H1 (cell line): ENCODE measurements at regions not wholly inside any gene's neighbourhood (a gene's known extent, or its start where the extent isn't known, plus 50 kb on each side); places are given as distances from the start of the nearest gene placed in this dataset.

ENCODE experiments used
- CTCF ChIA-PET: fragments of 300-600 bp; sonication (Branson Sonifier 250); formaldehyde crosslinking; loops from one replicate; lab custom pipeline; 2021; ENCODE audit not compliant: partially characterized antibody; lab: Charles Lee
- POLR2A ChIA-PET: fragments of 300-600 bp; sonication (Branson Sonifier 250); formaldehyde crosslinking; loops from one replicate; lab custom pipeline; 2021; ENCODE audit warnings: inconsistent platforms; ENCODE audit not compliant: partially characterized antibody; lab: Charles Lee
- DNase-seq, 2 experiments: peaks; one replicate each; pipeline versions ENCODE4 v3.0.0 to v3.0.0-alpha.2; 2010 to 2022; ENCODE audit warnings: low spot score in 2 of 2, low read depth in 1 of 2, mixed read lengths in 1 of 2
- FAIRE-seq: peaks from 2 replicates; lab custom pipeline; 2011; peaks lifted over from hg19 to GRCh38; lab: Jason Lieb, UNC
- H2AFZ ChIP-seq: 2 replicates; pipeline ENCODE4 v1.8.1; 2012; ENCODE audit warnings: low read length, inconsistent platforms
- H2AK5ac ChIP-seq: 2 replicates; pipeline ENCODE4 v1.6.1; 2013; ENCODE audit warnings: low read depth, low read length
- H2BK120ac ChIP-seq: replicated peaks from 2 replicates; pipeline ENCODE3; 2013; ENCODE audit warnings: low read depth, low read length, inconsistent platforms
- H2BK12ac ChIP-seq: 2 replicates; pipeline ENCODE4 v1.6.1; 2013; ENCODE audit warnings: low read depth, low read length
- H2BK15ac ChIP-seq: 2 replicates; pipeline ENCODE4 v1.6.1; 2013; ENCODE audit warnings: low read length
- H2BK20ac ChIP-seq: 2 replicates; pipeline ENCODE4 v1.6.1; 2013; ENCODE audit warnings: low read length
- H2BK5ac ChIP-seq: 2 replicates; pipeline ENCODE4 v1.6.1; 2013; ENCODE audit warnings: low read depth, low read length
- H3K14ac ChIP-seq: 2 replicates; pipeline ENCODE4 v1.6.1; 2013; ENCODE audit warnings: inconsistent platforms; ENCODE audit not compliant: insufficient read length
- H3K18ac ChIP-seq: 2 replicates; pipeline ENCODE4 v1.6.1; 2013; ENCODE audit warnings: low read length; ENCODE audit errors: extremely low read depth
- H3K23ac ChIP-seq: 2 replicates; pipeline ENCODE4 v1.6.1; 2013; ENCODE audit warnings: inconsistent platforms; ENCODE audit not compliant: insufficient read length
- H3K23me2 ChIP-seq: 2 replicates; pipeline ENCODE4 v1.6.1; 2013; ENCODE audit warnings: low read depth, low read length
- H3K27ac ChIP-seq: 2 replicates; pipeline ENCODE4 v1.6.1; 2011; ENCODE audit warnings: low read depth, low read length, inconsistent platforms
- H3K27me3 ChIP-seq, 4 experiments: replicated peaks in 1 of 4; 1 replicate in 1 of 4; 2 replicates in 3 of 4; pipeline versions ENCODE4 v1.6.1 to v1.8.1; 2011 to 2013; ENCODE audit warnings: low read length in 3 of 4, mild to moderate bottlenecking in 3 of 4, inconsistent platforms in 2 of 4, mixed read lengths in 2 of 4, moderate library complexity in 1 of 4; ENCODE audit not compliant: control insufficient read depth in 3 of 4, insufficient read depth in 3 of 4; ENCODE audit errors: extremely low read depth in 1 of 4
- H3K36me3 ChIP-seq, 4 experiments: 2 replicates each; pipeline versions ENCODE4 v1.6.1 to v1.8.1; 2011 to 2013; ENCODE audit warnings: mild to moderate bottlenecking in 4 of 4, low read length in 3 of 4, moderate library complexity in 2 of 4, control low read depth in 1 of 4, inconsistent platforms in 1 of 4; ENCODE audit not compliant: insufficient read depth in 4 of 4, control insufficient read depth in 2 of 4
- H3K4ac ChIP-seq: replicated peaks from 2 replicates; pipeline ENCODE3; 2013; ENCODE audit warnings: low read length, low read depth, mixed read lengths, inconsistent platforms; ENCODE audit not compliant: insufficient read length
- H3K4me1 ChIP-seq, 4 experiments: replicated peaks in 1 of 4; 1 replicate in 1 of 4; 2 replicates in 3 of 4; pipeline versions ENCODE4 v1.6.1 to v1.8.1; 2011 to 2013; ENCODE audit warnings: low read length in 3 of 4, inconsistent platforms in 2 of 4, mixed read lengths in 1 of 4; ENCODE audit not compliant: insufficient read depth in 4 of 4, control insufficient read depth in 3 of 4
- H3K4me2 ChIP-seq, 2 experiments: 2 replicates each; pipeline versions ENCODE4 v1.6.1 to v1.8.1; 2011 to 2013; ENCODE audit warnings: low read depth in 2 of 2, low read length in 2 of 2, control low read depth in 1 of 2, inconsistent platforms in 1 of 2, mild to moderate bottlenecking in 1 of 2; ENCODE audit not compliant: insufficient read depth in 1 of 2
- H3K4me3 ChIP-seq, 4 experiments: fragments of 200-600, 300-600 bp in 1 of 4; sonication (generic), shearing (Covaris generic), sonication (Bioruptor Twin) in 1 of 4; 2 replicates each; pipeline versions ENCODE4 v1.5.1 to v1.8.1; 2011 to 2016; ENCODE audit warnings: low read length in 4 of 4, low read depth in 3 of 4, control low read depth in 2 of 4, inconsistent platforms in 2 of 4, mild to moderate bottlenecking in 2 of 4, mixed read lengths in 1 of 4, moderate library complexity in 1 of 4; ENCODE audit not compliant: insufficient read depth in 2 of 4; ENCODE audit errors: extremely low read depth in 1 of 4
- H3K56ac ChIP-seq: replicated peaks from 2 replicates; pipeline ENCODE3; 2013; ENCODE audit warnings: low read depth, mild to moderate bottlenecking, mixed read lengths, low read length, inconsistent platforms; ENCODE audit not compliant: insufficient read length
- H3K79me1 ChIP-seq: 2 replicates; pipeline ENCODE4 v1.6.1; 2013; ENCODE audit warnings: low read depth, low read length, control low read depth
- H3K79me2 ChIP-seq, 2 experiments: 2 replicates each; pipeline versions ENCODE4 v1.6.1 to v1.8.1; 2012 to 2013; ENCODE audit warnings: low read length in 2 of 2, mild to moderate bottlenecking in 2 of 2, inconsistent platforms in 1 of 2; ENCODE audit not compliant: insufficient read depth in 2 of 2, control insufficient read depth in 1 of 2
- H3K9ac ChIP-seq, 4 experiments: replicated peaks in 1 of 4; 1 replicate in 1 of 4; 2 replicates in 3 of 4; pipeline versions ENCODE4 v1.6.1 to v1.8.1; 2011 to 2013; ENCODE audit warnings: low read depth in 3 of 4, low read length in 3 of 4, control low read depth in 2 of 4, mild to moderate bottlenecking in 2 of 4, moderate library complexity in 2 of 4, inconsistent platforms in 1 of 4; ENCODE audit errors: extremely low read depth in 1 of 4
- H3K9me3 ChIP-seq, 2 experiments: 2 replicates each; pipeline versions ENCODE4 v1.6.1 to v1.8.1; 2012 to 2013; ENCODE audit warnings: mild to moderate bottlenecking in 2 of 2, moderate library complexity in 2 of 2, control low read depth in 1 of 2, inconsistent platforms in 1 of 2, low read depth in 1 of 2, low read length in 1 of 2, mixed read lengths in 1 of 2; ENCODE audit not compliant: insufficient read depth in 2 of 2
- H4K20me1 ChIP-seq, 2 experiments: replicated peaks in 1 of 2; 2 replicates each; pipeline versions ENCODE3 to v1.8.1; 2011 to 2013; ENCODE audit warnings: inconsistent platforms in 2 of 2, low read length in 2 of 2, mild to moderate bottlenecking in 1 of 2; ENCODE audit not compliant: insufficient read depth in 2 of 2, control insufficient read depth in 1 of 2
- H4K5ac ChIP-seq: 2 replicates; pipeline ENCODE4 v1.6.1; 2013; ENCODE audit warnings: low read length, low read depth, mixed read lengths, inconsistent platforms; ENCODE audit not compliant: insufficient read length
- H4K8ac ChIP-seq: 2 replicates; pipeline ENCODE4 v1.8.0; 2013; ENCODE audit warnings: mild to moderate bottlenecking, moderate library complexity, low read length, inconsistent platforms; ENCODE audit not compliant: insufficient read depth; ENCODE audit errors: extremely low read depth
- H4K91ac ChIP-seq: replicated peaks from 2 replicates; pipeline ENCODE3; 2013; ENCODE audit warnings: low read length, mixed read lengths, inconsistent platforms; ENCODE audit not compliant: insufficient read length
- BCL11A ChIP-seq, 2 experiments: IDR thresholded peaks; one replicate each; pipeline ENCODE4 v1.6.1; 2011; ENCODE audit warnings: low read depth in 2 of 2, low read length in 2 of 2, mild to moderate bottlenecking in 2 of 2
- CHD2 ChIP-seq: IDR thresholded peaks from 2 replicates; pipeline ENCODE4 v1.6.1; 2012; ENCODE audit warnings: low read length, improper control_type of control experiment
- EZH2 ChIP-seq: fragments of 200-600 bp; sonication (generic); IDR thresholded peaks from 2 replicates; pipeline ENCODE4 v1.7.1; 2012; ENCODE audit warnings: low read depth, mild to moderate bottlenecking, moderate library complexity, low read length, inconsistent platforms; ENCODE audit not compliant: severe bottlenecking
- FOSL1 ChIP-seq: IDR thresholded peaks from 2 replicates; pipeline ENCODE4 v1.6.1; 2011; ENCODE audit warnings: mild to moderate bottlenecking, low read depth, low read length, moderate library complexity; ENCODE audit not compliant: insufficient read depth
- KDM4A ChIP-seq: IDR thresholded peaks from one replicate; pipeline ENCODE4 v1.7.1; 2012; ENCODE audit warnings: low read depth, mild to moderate bottlenecking, moderate library complexity, low read length, inconsistent platforms; ENCODE audit not compliant: severe bottlenecking
- KDM5A ChIP-seq: fragments of 200-600 bp; IDR thresholded peaks from 2 replicates; pipeline ENCODE4 v1.7.1; 2012; ENCODE audit warnings: mild to moderate bottlenecking, low read length, inconsistent platforms, mixed read lengths
- MAX ChIP-seq: IDR thresholded peaks from 2 replicates; pipeline ENCODE4 v1.6.1; 2012; ENCODE audit warnings: inconsistent platforms
- RAD21 ChIP-seq, 2 experiments: IDR thresholded peaks in 1 of 2; conservative IDR thresholded peaks in 1 of 2; 2 replicates each; pipeline ENCODE4 v1.6.1; 2011; ENCODE audit warnings: low read depth in 2 of 2, low read length in 2 of 2, improper control_type of control experiment in 1 of 2, inconsistent platforms in 1 of 2, mild to moderate bottlenecking in 1 of 2, moderate library complexity in 1 of 2
- RXRA ChIP-seq: IDR thresholded peaks from 2 replicates; pipeline ENCODE4 v1.6.1; 2011; ENCODE audit warnings: low read depth, mild to moderate bottlenecking, low read length, moderate library complexity; ENCODE audit not compliant: insufficient read depth
- SP1 ChIP-seq: IDR thresholded peaks from 2 replicates; pipeline ENCODE4 v1.6.1; 2011; ENCODE audit warnings: low read depth, low read length
- SRF ChIP-seq: IDR thresholded peaks from 2 replicates; pipeline ENCODE4 v1.6.1; 2011; ENCODE audit warnings: mild to moderate bottlenecking, low read depth, low read length, moderate library complexity
- TCF12 ChIP-seq: IDR thresholded peaks from 2 replicates; pipeline ENCODE4 v1.6.1; 2011; ENCODE audit warnings: low read depth, mild to moderate bottlenecking, low read length
- WGBS, 2 experiments: shearing (Covaris generic) in 1 of 2; methylation state at CpG; one replicate each; pipeline versions ENCODE4 v1.1.6 to v1.1.7; 2013 to 2015; ENCODE audit warnings: low lambda C conversion rate in 2 of 2, mixed read lengths in 2 of 2, inconsistent platforms in 1 of 2, low coverage in 1 of 2, missing lambda C conversion rate in 1 of 2; ENCODE audit not compliant: insufficient replicate concordance in 2 of 2, insufficient coverage in 1 of 2, insufficient read length in 1 of 2; ENCODE audit errors: extremely low coverage in 1 of 2, missing lambda C conversion rate in 1 of 2; 5-methylcytosine and 5-hydroxymethylcytosine counted together

GRCh38 chr18:22094358-22094734 is 75.0 kb upstream of the GATA6 start:
- Histone ChIP-seq H2BK20ac (no peak overlapping the region), H3K27ac (no peak overlapping the region), H3K9me3 (no peaks in the 10 kb centered on the region), H3K56ac (no peak overlapping the region), H4K8ac (no peak overlapping the region), H3K9ac (no peak overlapping the region), H3K79me1 (no peaks in the 10 kb centered on the region), H3K4me2 (no peak overlapping the region), H4K20me1 (no peaks in the 10 kb centered on the region), H3K4ac (no peak overlapping the region), H3K4me1 (no peaks in the 10 kb centered on the region), H3K14ac (no peak overlapping the region), H2BK12ac (no peak overlapping the region), H3K36me3 (no peaks in the 10 kb centered on the region), H3K18ac (no peak overlapping the region), H3K23me2 (no peaks in the 10 kb centered on the region; the same call in 1 of the 2 replicates), H2AFZ (no peak overlapping the region), H4K91ac (no peak overlapping the region), H3K27me3 (no peaks in the 10 kb centered on the region), H2BK5ac (no peak overlapping the region), H2AK5ac (no peak overlapping the region), H3K23ac (no peak overlapping the region), H3K79me2 (no peaks in the 10 kb centered on the region), H2BK15ac (no peak overlapping the region), H3K4me3 (no peak overlapping the region), H4K5ac (no peak overlapping the region), H2BK120ac (no peak overlapping the region)
- 86% methylated on average over 4 of the region's 4 CpGs; no CpG with 5 or more reads in 1 of the 2 experiments for WGBS, 2 experiments
- no peak for DNase-seq
- CTCF ChIA-PET, result no interaction called here
- TF ChIP-seq SP1, result no peak
- TF ChIP-seq TCF12, result no peak
- no peak for TF ChIP-seq EZH2
- no peak for TF ChIP-seq KDM4A
- no peak for TF ChIP-seq FOSL1
- TF ChIP-seq BCL11A (IDR thresholded peaks at IDR 0.05; ENCODE audit: low read depth in 2 of 2, low read length in 2 of 2), result no peak
- no peak for TF ChIP-seq CHD2
- TF ChIP-seq RAD21 (IDR thresholded peaks at IDR 0.05 in 1 of 2, conservative IDR thresholded peaks at IDR 0.05 in 1 of 2; ENCODE audit: low read depth in 2 of 2, low read length in 2 of 2), result no peak
- TF ChIP-seq KDM5A, result no peak
- TF ChIP-seq MAX, result no peak
- TF ChIP-seq RXRA, result no peak
- no peak for TF ChIP-seq SRF
- FAIRE-seq, result no peak
- POLR2A ChIA-PET, result interaction anchor here (0.5 kb wide), 1 partner anchor 490 kb away, joined by 3 read pairs; no protein-coding TSS in a partner anchor
